ENCODE measurements at regions not wholly inside any gene's neighbourhood (a gene's known extent, or its start where the extent isn't known, plus 50 kb on each side); places are given as distances from the start of the nearest gene placed in this dataset.

- FAIRE-seq (no peak), DNase-seq (no peak)
- Histone ChIP-seq H3K4me3 (ENCODE audit: low read length in 3 of 3) (no peak overlapping the region), H3K9ac (ENCODE audit: low read length in 3 of 3) (no peak overlapping the region), H3K4me1 (ENCODE audit: control insufficient read depth in 2 of 3, insufficient read depth in 2 of 3, low read depth in 1 of 3, low read length in 3 of 3) (no peaks in the 10 kb centered on the region), H3K36me3 (ENCODE audit: control insufficient read depth in 2 of 3, insufficient read depth in 3 of 3, low read length in 3 of 3) (no peaks in the 10 kb centered on the region), H3K27ac (ENCODE audit: low read depth in 2 of 2, low read length in 2 of 2) (no peak overlapping the region), H3K9me3 (ENCODE audit: control insufficient read depth in 2 of 3, insufficient read depth in 1 of 3, low read length in 3 of 3) (no peaks in the 10 kb centered on the region), H3K27me3 (ENCODE audit: control insufficient read depth, insufficient read depth, low read length) (no peaks in the 10 kb centered on the region)
- no peak for TF ChIP-seq CTCF (IDR thresholded peaks at IDR 0.05; ENCODE audit: borderline replicate concordance, extremely low read depth, insufficient read depth)
- intact Hi-C loops (cut with DNase I) = no loop called here
Measured at GRCh38 chr7:79666472-79666871, 213.0 kb upstream of the MAGI2 start.

- Histone ChIP-seq H3K27ac (ENCODE audit: low read depth in 2 of 2, low read length in 2 of 2) (no peak overlapping the region), H3K4me3 (ENCODE audit: low read length in 3 of 3) (no peak overlapping the region), H3K9ac (ENCODE audit: low read length in 3 of 3) (no peak overlapping the region), H3K27me3 (ENCODE audit: control insufficient read depth, insufficient read depth, low read length) (no peaks in the 10 kb centered on the region), H3K4me1 (ENCODE audit: control insufficient read depth in 2 of 3, insufficient read depth in 2 of 3, low read depth in 1 of 3, low read length in 3 of 3) (no peaks in the 10 kb centered on the region), H3K36me3 (ENCODE audit: control insufficient read depth in 2 of 3, insufficient read depth in 3 of 3, low read length in 3 of 3) (no peaks in the 10 kb centered on the region), H3K9me3 (ENCODE audit: control insufficient read depth in 2 of 3, insufficient read depth in 1 of 3, low read length in 3 of 3) (no peaks in the 10 kb centered on the region)
- no peak for TF ChIP-seq CTCF (IDR thresholded peaks at IDR 0.05; ENCODE audit: borderline replicate concordance, extremely low read depth, insufficient read depth)
- DNase-seq = no peak
- intact Hi-C loops (cut with DNase I) = no loop called here
- no peak for FAIRE-seq
Measured at GRCh38 chr7:79664884-79665676, 211.6 kb upstream of the MAGI2 start.

GRCh38 chr7:79658304-79658703, 204.8 kb upstream of the MAGI2 start:
- intact Hi-C loops (cut with DNase I) = no loop called here
- Histone ChIP-seq H3K4me1 (ENCODE audit: control insufficient read depth in 2 of 3, insufficient read depth in 2 of 3, low read depth in 1 of 3, low read length in 3 of 3) (no peaks in the 10 kb centered on the region), H3K27ac (ENCODE audit: low read depth in 2 of 2, low read length in 2 of 2) (no peak overlapping the region), H3K9me3 (ENCODE audit: control insufficient read depth in 2 of 3, insufficient read depth in 1 of 3, low read length in 3 of 3) (no peaks in the 10 kb centered on the region), H3K4me3 (ENCODE audit: low read length in 3 of 3) (no peak overlapping the region), H3K36me3 (ENCODE audit: control insufficient read depth in 2 of 3, insufficient read depth in 3 of 3, low read length in 3 of 3) (no peaks in the 10 kb centered on the region), H3K9ac (ENCODE audit: low read length in 3 of 3) (no peak overlapping the region), H3K27me3 (ENCODE audit: control insufficient read depth, insufficient read depth, low read length) (no peaks in the 10 kb centered on the region)
- DNase-seq (no peak), FAIRE-seq (no peak)
- TF ChIP-seq CTCF (IDR thresholded peaks at IDR 0.05; ENCODE audit: borderline replicate concordance, extremely low read depth, insufficient read depth) = no peak
